Right lobe of liver (tissue), 6 donors: ENCODE measurements at regions not wholly inside any gene's neighbourhood (a gene's known extent, or its start where the extent isn't known, plus 50 kb on each side); places are given as distances from the start of the nearest gene placed in this dataset.

Experiments used
- ATAC-seq, 4 donors: fragments of 200-7000 bp; cut with Tn5 transposase; one replicate each; pipeline ENCODE4 v1.9.1; 2020; ENCODE audit warnings: mild to moderate bottlenecking in 4 of 4, moderate library complexity in 4 of 4
- DNase-seq, 3 donors: peaks; one replicate each; pipeline ENCODE4 v3.0.0-alpha.2; 2020
- H3K27ac ChIP-seq, 3 donors: fragments of 200-600 bp; one replicate each; pipeline ENCODE4 v1.8.0; 2022
- H3K27me3 ChIP-seq, 2 donors: fragments of 200-600 bp; one replicate each; pipeline ENCODE4 v1.8.0; 2022
- H3K36me3 ChIP-seq, 4 donors: fragments of 200-600 bp; sonication (generic) in 1 of 4; one replicate each; pipeline versions ENCODE4 v1.5.1 to v1.8.0; 2017 to 2022; ENCODE audit warnings: control low read depth in 1 of 4
- H3K4me1 ChIP-seq, 4 donors: fragments of 200-600 bp; sonication (generic) in 1 of 4; one replicate each; pipeline versions ENCODE4 v1.5.1 to v1.8.0; 2017 to 2022; ENCODE audit warnings: control low read depth in 1 of 4
- H3K4me3 ChIP-seq, 3 donors: fragments of 200-600 bp; one replicate each; pipeline ENCODE4 v1.8.0; 2022
- H3K9me3 ChIP-seq, 4 donors: fragments of 200-600 bp; sonication (generic) in 1 of 4; one replicate each; pipeline versions ENCODE4 v1.5.1 to v1.8.0; 2017 to 2022; ENCODE audit warnings: control low read depth in 1 of 4
- POLR2A ChIP-seq: fragments of 450-650 bp; IDR thresholded peaks from one replicate; pipeline ENCODE4 v1.6.1; 2017; ENCODE audit warnings: antibody characterized with exemption, mild to moderate bottlenecking
- WGBS: methylation state at CpG from one replicate; pipeline ENCODE4 v1.1.6; 2018; ENCODE audit warnings: low coverage, low lambda C conversion rate; ENCODE audit not compliant: insufficient coverage; ENCODE audit errors: missing lambda C conversion rate; 5-methylcytosine and 5-hydroxymethylcytosine counted together
- intact Hi-C, 2 donors: fragments of 100-400 bp; cut with DNase I; formaldehyde crosslinking; loops; one replicate each; pipeline versions ENCODE4 v1.11.2 to v1.14.1; 2022
- TF ChIP-seq, protein P1 (sequence below), 4 donors: fragments of 200-600 bp in 3 of 4; fragments of 450-650 bp in 1 of 4; IDR thresholded peaks; one replicate each; pipeline versions ENCODE4 v1.5.1 to v1.8.0; 2016 to 2022; ENCODE audit warnings: antibody characterized with exemption in 4 of 4, mild to moderate bottlenecking in 2 of 4
- donor health status: DM: no; HTN: yes; CAD: no.
- donor health status: DM: no; HTN: no; CAD: no.
- donor health status: DM: no; HTN: no; CAD: no.
- donor health status: DM: no; HTN: yes; CAD: no.
- donor health status: DM: no; HTN: yes; CAD: no.

DNA sequence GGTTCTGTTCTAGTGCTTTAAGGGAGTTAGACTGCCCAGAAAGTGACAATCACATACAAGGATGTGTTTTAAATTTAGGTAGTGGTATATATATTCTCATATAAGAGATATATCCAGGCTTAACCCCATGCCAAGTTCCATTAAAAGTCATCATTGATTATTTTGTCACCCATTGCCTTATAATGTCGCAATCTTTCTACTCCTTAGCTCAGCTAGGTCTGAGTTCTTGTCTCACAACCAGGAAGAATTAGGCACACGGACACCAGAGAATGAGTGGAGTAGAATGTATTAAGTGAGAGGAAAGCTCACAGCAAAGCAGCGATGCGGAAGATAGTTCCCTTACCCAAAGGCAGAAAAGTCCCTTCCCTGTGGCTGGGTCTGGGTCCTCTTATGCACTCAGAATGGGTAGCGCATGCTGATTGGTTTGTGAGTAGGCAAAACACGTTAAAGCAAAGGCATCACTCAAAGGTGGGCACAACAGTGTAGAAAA is 197.2 kb upstream of the AHR start:
- WGBS = 98% methylated on average over 5 of the region's 6 CpGs
- no peak overlapping the region for H3K27ac ChIP-seq
- peaks cover 0 to 20% (median 3%) of the 10 kb centered on the region in 4 donors for H3K4me1 ChIP-seq
- no peaks in the 10 kb centered on the region for H3K27me3 ChIP-seq
- no peak for TF ChIP-seq POLR2A
- TF ChIP-seq, protein P1, sequence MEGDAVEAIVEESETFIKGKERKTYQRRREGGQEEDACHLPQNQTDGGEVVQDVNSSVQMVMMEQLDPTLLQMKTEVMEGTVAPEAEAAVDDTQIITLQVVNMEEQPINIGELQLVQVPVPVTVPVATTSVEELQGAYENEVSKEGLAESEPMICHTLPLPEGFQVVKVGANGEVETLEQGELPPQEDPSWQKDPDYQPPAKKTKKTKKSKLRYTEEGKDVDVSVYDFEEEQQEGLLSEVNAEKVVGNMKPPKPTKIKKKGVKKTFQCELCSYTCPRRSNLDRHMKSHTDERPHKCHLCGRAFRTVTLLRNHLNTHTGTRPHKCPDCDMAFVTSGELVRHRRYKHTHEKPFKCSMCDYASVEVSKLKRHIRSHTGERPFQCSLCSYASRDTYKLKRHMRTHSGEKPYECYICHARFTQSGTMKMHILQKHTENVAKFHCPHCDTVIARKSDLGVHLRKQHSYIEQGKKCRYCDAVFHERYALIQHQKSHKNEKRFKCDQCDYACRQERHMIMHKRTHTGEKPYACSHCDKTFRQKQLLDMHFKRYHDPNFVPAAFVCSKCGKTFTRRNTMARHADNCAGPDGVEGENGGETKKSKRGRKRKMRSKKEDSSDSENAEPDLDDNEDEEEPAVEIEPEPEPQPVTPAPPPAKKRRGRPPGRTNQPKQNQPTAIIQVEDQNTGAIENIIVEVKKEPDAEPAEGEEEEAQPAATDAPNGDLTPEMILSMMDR (IDR thresholded peaks at IDR 0.05) = no peak
- ATAC-seq = no peak
- H3K36me3 ChIP-seq = no peaks in the 10 kb centered on the region
- DNase-seq = no peak
- no peak overlapping the region for H3K4me3 ChIP-seq
- intact Hi-C loops = no loop called here
- H3K9me3 ChIP-seq = peaks cover 0 to 7% (median 0%) of the 10 kb centered on the region in 4 donors

DNA sequence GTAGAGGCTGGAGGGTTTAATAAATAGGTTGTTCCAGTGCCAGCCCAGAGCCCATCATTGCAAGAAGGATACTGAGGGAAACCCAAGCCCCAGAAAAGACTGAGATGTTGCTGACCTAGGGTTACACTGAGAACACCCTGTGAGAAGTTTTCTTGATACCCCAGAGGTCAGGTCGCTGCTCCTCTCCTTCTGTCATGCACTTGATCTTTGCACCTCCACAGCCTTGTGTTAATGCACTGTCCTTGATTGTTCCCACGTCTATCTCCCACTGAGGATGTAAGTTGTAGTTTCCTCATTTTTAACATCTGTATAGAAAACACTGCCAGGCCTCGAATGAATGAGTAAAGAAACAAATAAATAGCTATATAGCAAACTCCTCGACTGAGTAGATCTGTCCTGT is 195.3 kb upstream of the AHR start:
- Histone ChIP-seq H3K27ac (no peak overlapping the region), H3K4me3 (no peak overlapping the region), H3K27me3 (no peaks in the 10 kb centered on the region), H3K9me3 (peaks cover 0 to 7% (median 0%) of the 10 kb centered on the region in 4 donors), H3K4me1 (peaks cover 0 to 20% (median 3%) of the 10 kb centered on the region in 4 donors), H3K36me3 (no peaks in the 10 kb centered on the region)
- DNase-seq (no peak), ATAC-seq (no peak)
- no peak for TF ChIP-seq POLR2A
- TF ChIP-seq, protein P1 (IDR thresholded peaks at IDR 0.05) = no peak
- 52% methylated on average over 4 of the region's 4 CpGs for WGBS
- intact Hi-C loops = no loop called here

DNA sequence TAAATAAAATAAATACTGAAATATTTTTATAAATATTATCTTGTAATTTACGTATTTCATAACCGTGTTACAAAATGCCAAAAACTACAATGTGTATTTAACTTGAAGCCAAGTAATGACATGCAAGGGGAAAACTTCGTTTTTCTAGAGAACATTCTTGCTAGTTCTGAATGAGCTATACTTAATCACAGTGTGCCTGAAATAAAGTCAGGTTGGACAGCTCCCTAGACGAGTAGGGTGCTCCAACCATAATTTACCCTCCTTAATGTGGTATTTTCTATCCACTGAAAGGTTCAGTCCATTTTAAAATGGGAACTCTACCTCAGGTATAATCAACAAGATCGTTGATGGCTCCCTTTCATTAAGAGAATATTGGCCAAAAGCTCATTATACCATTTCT is 194.5 kb upstream of the AHR start:
- no peak for TF ChIP-seq POLR2A
- TF ChIP-seq, protein P1 (IDR thresholded peaks at IDR 0.05) = no peak
- Histone ChIP-seq H3K27ac (no peak overlapping the region), H3K9me3 (peaks cover 0 to 7% (median 0%) of the 10 kb centered on the region in 4 donors), H3K4me1 (peaks cover 0 to 12% (median 3%) of the 10 kb centered on the region in 4 donors), H3K4me3 (no peak overlapping the region), H3K36me3 (no peaks in the 10 kb centered on the region), H3K27me3 (no peaks in the 10 kb centered on the region)
- DNase-seq = no peak
- intact Hi-C loops = no loop called here
- no peak for ATAC-seq
- WGBS = 64% methylated on average over 5 of the region's 5 CpGs

GRCh38 chr7:17104419-17104818 is 194.0 kb upstream of the AHR start:
- TF ChIP-seq, protein P1 (IDR thresholded peaks at IDR 0.05) = no peak
- TF ChIP-seq POLR2A = no peak
- ATAC-seq (no peak), DNase-seq (no peak)
- 89% methylated on average over 3 of the region's 3 CpGs for WGBS
- Histone ChIP-seq H3K9me3 (peaks cover 0 to 7% (median 0%) of the 10 kb centered on the region in 4 donors), H3K36me3 (no peaks in the 10 kb centered on the region), H3K4me1 (peaks cover 0 to 8% (median 3%) of the 10 kb centered on the region in 4 donors), H3K4me3 (no peak overlapping the region), H3K27me3 (no peaks in the 10 kb centered on the region), H3K27ac (no peak overlapping the region)
- intact Hi-C loops = no loop called here

GRCh38 chr7:17105701-17106100 is 192.8 kb upstream of the AHR start:
- H3K27ac ChIP-seq = no peak overlapping the region
- H3K36me3 ChIP-seq = no peaks in the 10 kb centered on the region
- ATAC-seq = no peak
- H3K4me1 ChIP-seq = no peaks in the 10 kb centered on the region
- no peak for DNase-seq
- no peak overlapping the region for H3K4me3 ChIP-seq
- intact Hi-C loops = no loop called here
- TF ChIP-seq POLR2A = no peak
- H3K27me3 ChIP-seq = no peaks in the 10 kb centered on the region
- H3K9me3 ChIP-seq = peaks cover 0 to 7% (median 0%) of the 10 kb centered on the region in 4 donors
